ENCODE measurements at regions not wholly inside any gene's neighbourhood (a gene's known extent, or its start where the extent isn't known, plus 50 kb on each side); places are given as distances from the start of the nearest gene placed in this dataset.

DNA sequence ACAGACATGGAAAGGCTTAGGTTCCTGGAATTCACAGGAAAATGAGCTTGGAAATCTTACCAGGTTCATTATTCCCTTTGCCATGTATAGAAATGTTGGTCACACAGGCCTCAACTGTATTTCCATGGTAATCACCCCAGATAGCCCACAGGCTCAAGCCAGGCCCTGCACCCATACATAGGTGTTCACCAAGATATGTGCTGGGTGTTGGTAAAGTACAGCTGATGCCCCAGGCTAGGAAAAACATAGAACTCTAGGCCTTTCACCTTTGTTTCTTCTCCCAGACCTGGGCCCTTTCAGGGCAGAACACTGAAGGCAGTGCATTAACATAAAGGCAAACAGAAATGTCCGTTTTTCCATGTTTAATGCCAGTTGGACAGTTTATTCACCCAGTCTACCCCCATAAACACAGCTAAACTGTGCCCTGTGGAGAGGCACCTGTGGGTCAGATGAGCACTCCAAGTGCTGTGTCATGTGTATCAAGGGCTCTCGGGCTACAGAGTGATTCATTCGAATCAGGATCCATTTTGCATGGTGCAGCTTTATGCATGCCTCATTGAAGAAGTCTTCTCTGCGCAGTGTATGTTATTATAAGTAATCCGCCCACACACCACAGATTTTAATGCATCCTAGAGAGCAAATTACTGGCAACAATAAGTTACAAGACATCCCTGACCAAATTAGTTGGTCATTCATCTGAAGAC is 93.4 kb upstream of the SLC30A5 start:
- TF ChIP-seq YY1 (IDR thresholded peaks at IDR 0.05; ENCODE audit: low read depth) (no peak), FOXM1 (IDR thresholded peaks at IDR 0.05; ENCODE audit: low read depth) (no peak), MXI1 (IDR thresholded peaks at IDR 0.05; ENCODE audit: low read depth, low read length) (no peak), SIN3A (IDR thresholded peaks at IDR 0.05; ENCODE audit: borderline replicate concordance, low read depth, low read length) (no peak), RAD21 (IDR thresholded peaks at IDR 0.05; ENCODE audit: low read length) (no peak), FOXJ3 (CRISPR knock-in tag; IDR thresholded peaks at IDR 0.05) (no peak), SMC3 (IDR thresholded peaks at IDR 0.05; ENCODE audit: low read depth, low read length) (no peak), CTCF (IDR thresholded peaks at IDR 0.05) (no peak), REST (IDR thresholded peaks at IDR 0.05; ENCODE audit: low read depth, low read length) (no peak), EZH2phosphoT487 (IDR thresholded peaks at IDR 0.05; ENCODE audit: borderline replicate concordance, low read depth) (no peak), TEAD4 (IDR thresholded peaks at IDR 0.05; ENCODE audit: borderline replicate concordance, insufficient read depth) (no peak), RCOR1 (IDR thresholded peaks at IDR 0.05; ENCODE audit: low read length) (no peak)
- TF ChIP-seq, protein P1, sequence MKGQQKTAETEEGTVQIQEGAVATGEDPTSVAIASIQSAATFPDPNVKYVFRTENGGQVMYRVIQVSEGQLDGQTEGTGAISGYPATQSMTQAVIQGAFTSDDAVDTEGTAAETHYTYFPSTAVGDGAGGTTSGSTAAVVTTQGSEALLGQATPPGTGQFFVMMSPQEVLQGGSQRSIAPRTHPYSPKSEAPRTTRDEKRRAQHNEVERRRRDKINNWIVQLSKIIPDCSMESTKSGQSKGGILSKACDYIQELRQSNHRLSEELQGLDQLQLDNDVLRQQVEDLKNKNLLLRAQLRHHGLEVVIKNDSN (IDR thresholded peaks at IDR 0.05; ENCODE audit: borderline replicate concordance, low read depth), result no peak
- no peaks in the 10 kb centered on the region for H3K79me2 ChIP-seq (ENCODE audit: insufficient read depth)
- no peaks in the 10 kb centered on the region for H3K9me3 ChIP-seq
- DNase-seq, result no peak
- H3K9ac ChIP-seq, result no peak overlapping the region
- H3K36me3 ChIP-seq (replicated peaks in 1 of 2; ENCODE audit: control insufficient read depth in 1 of 2, insufficient read depth in 2 of 2, low read length in 1 of 2), result no peaks in the 10 kb centered on the region
- no peaks in the 10 kb centered on the region for H3K9me2 ChIP-seq
- H3K4me1 ChIP-seq (ENCODE audit: control insufficient read depth in 1 of 2, insufficient read depth in 2 of 2, low read depth in 1 of 2, low read length in 1 of 2), result peaks cover 0 to 11% of the 10 kb centered on the region in 2 experiments; a peak in 1 of 4 replicates
- WGBS (ENCODE audit: low lambda C conversion rate), result 62% methylated on average over 5 of the region's 5 CpGs
- H4K20me1 ChIP-seq (ENCODE audit: insufficient read depth), result no peaks in the 10 kb centered on the region
- no peak overlapping the region for H3K27ac ChIP-seq (ENCODE audit: low read depth in 2 of 2, low read length in 1 of 2)
- no peak overlapping the region for H2AFZ ChIP-seq (ENCODE audit: low read depth)
- H3F3A ChIP-seq (replicated peaks; ENCODE audit: insufficient read depth), result no peaks in the 10 kb centered on the region
- ChIA-PET POLR2A (no interaction called here), CTCF (interaction anchor here (1.0 to 2.2 kb wide), 2 partner anchors 38 to 714 kb away, joined by 3 to 8 read pairs; no protein-coding TSS in a partner anchor)
- H3K4me2 ChIP-seq, result no peak overlapping the region
- no peaks in the 10 kb centered on the region for H3K27me3 ChIP-seq (ENCODE audit: insufficient read depth)
- H3K4me3 ChIP-seq (ENCODE audit: low read depth in 2 of 2, low read length in 1 of 2), result no peak overlapping the region
